ENCODE measurements at regions not wholly inside any gene's neighbourhood (a gene's known extent, or its start where the extent isn't known, plus 50 kb on each side); places are given as distances from the start of the nearest gene placed in this dataset.

- H3K27ac ChIP-seq = no peak overlapping the region
- TF ChIP-seq ZFX (IDR thresholded peaks at IDR 0.05) (no peak), CTCF (conservative IDR thresholded peaks at IDR 0.05) (no peak)
Observed at GRCh38 chr20:63090052-63090451, 83.3 kb upstream of the BHLHE23 start.

- no peak for TF ChIP-seq CTCF (conservative IDR thresholded peaks at IDR 0.05)
- TF ChIP-seq ZFX (IDR thresholded peaks at IDR 0.05) = no peak
Observed at GRCh38 chr20:63089051-63089907, 82.5 kb upstream of the BHLHE23 start.

GRCh38 chr20:63087872-63088680 is 81.3 kb upstream of the BHLHE23 start:
- H3K27ac ChIP-seq = no peak overlapping the region
- TF ChIP-seq ZFX (IDR thresholded peaks at IDR 0.05) (no peak), CTCF (conservative IDR thresholded peaks at IDR 0.05) (no peak)

More at GRCh38 chr20:63089051-63089907, 82.5 kb upstream of the BHLHE23 start:
- no peak overlapping the region for H3K27ac ChIP-seq

GRCh38 chr20:63087236-63087871 is 80.6 kb upstream of the BHLHE23 start:
- no peak for TF ChIP-seq ZFX (IDR thresholded peaks at IDR 0.05)
- TF ChIP-seq CTCF (conservative IDR thresholded peaks at IDR 0.05) = no peak
- no peak overlapping the region for H3K27ac ChIP-seq

GRCh38 chr20:63086421-63087235 is 79.9 kb upstream of the BHLHE23 start:
- no peak overlapping the region for H3K27ac ChIP-seq
- TF ChIP-seq CTCF (conservative IDR thresholded peaks at IDR 0.05) (no peak), ZFX (IDR thresholded peaks at IDR 0.05) (no peak)

- no peak overlapping the region for H3K27ac ChIP-seq
Observed at GRCh38 chr20:63085151-63085861, 78.5 kb upstream of the BHLHE23 start.

More at GRCh38 chr20:63085151-63085861, 78.5 kb upstream of the BHLHE23 start:
- TF ChIP-seq ZFX (IDR thresholded peaks at IDR 0.05) (no peak), CTCF (conservative IDR thresholded peaks at IDR 0.05) (no peak)

All from C4-2B (cell line).